ENCODE measurements at regions not wholly inside any gene's neighbourhood (a gene's known extent, or its start where the extent isn't known, plus 50 kb on each side); places are given as distances from the start of the nearest gene placed in this dataset.

DNA sequence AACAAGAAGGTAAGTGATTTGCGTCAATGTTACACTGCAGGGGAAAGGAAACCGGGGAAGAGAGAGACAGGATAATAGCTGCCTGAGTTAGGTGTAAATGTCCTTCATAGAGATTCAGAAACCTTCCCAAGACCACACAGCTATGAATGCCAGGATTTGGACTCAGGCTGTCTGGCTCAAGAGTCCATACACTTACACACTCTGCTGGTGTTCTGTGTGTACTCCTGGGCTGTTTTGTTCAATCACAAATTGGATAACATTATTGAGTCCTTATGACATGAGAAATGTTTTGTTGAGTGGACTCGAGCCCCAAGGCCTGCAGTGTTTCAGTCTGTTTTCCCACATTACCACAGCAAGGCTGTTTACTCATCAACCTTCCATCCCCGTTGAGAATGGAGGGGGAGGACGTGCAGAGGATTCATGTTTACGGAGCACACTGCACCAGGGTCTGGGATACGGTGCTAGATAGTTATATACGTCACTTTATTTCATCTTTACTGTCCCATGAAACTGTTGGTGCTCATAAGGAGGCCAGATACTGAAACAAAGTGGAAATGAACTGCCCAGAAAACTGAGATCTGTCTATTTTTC is 450.8 kb downstream of the HAPSTR1 start:
- no peak for DNase-seq (ENCODE audit: low spot score)
- Histone ChIP-seq H3K27ac (ENCODE audit: low read depth in 1 of 2, low read length in 2 of 2) (peak overlapping the region; percentile 72 to 96), H3K36me3 (ENCODE audit: control insufficient read depth in 4 of 4, insufficient read depth in 3 of 4, low read depth in 1 of 4, low read length in 3 of 4) (no peaks in the 10 kb centered on the region), H3K27me3 (ENCODE audit: control insufficient read depth in 4 of 4, insufficient read depth in 4 of 4, low read length in 3 of 4) (no peaks in the 10 kb centered on the region), H3K9me3 (ENCODE audit: control insufficient read depth in 4 of 4, low read length in 3 of 4) (no peaks in the 10 kb centered on the region), H3K4me1 (ENCODE audit: control insufficient read depth in 4 of 4, insufficient read depth in 4 of 4, low read length in 3 of 4) (peaks cover 3 to 66% (median 45%) of the 10 kb centered on the region in 4 donors), H3K9ac (ENCODE audit: low read depth in 1 of 2, low read length in 2 of 2) (peak overlapping the region in 1 of 2 donors; percentile 73), H3K4me3 (ENCODE audit: low read depth in 1 of 3, low read length in 3 of 3) (peak overlapping the region; percentile 20 to 66 (median 60))
- 42% methylated on average over 8 of the region's 8 CpGs for WGBS
- TF ChIP-seq TAF1 (conservative IDR thresholded peaks at IDR 0.05) (no peak), GABPA (IDR thresholded peaks at IDR 0.05 in 1 of 2, conservative IDR thresholded peaks at IDR 0.05 in 1 of 2) (no peak), NR2F2 (IDR thresholded peaks at IDR 0.05) (no peak), FOXA2 (IDR thresholded peaks at IDR 0.05) (peak; percentile 81), YY1 (IDR thresholded peaks at IDR 0.05) (no peak), EGR1 (IDR thresholded peaks at IDR 0.05; ENCODE audit: low read depth in 2 of 2) (peak in 1 of 2 donors; percentile 34), RAD21 (IDR thresholded peaks at IDR 0.05) (peak in 1 of 2 donors; percentile 33), SP1 (IDR thresholded peaks at IDR 0.05) (no peak), HNF4A (conservative IDR thresholded peaks at IDR 0.05) (peak; percentile 43), FOXA1 (IDR thresholded peaks at IDR 0.05) (peak; percentile 22), RXRA (IDR thresholded peaks at IDR 0.05) (peak in 1 of 2 donors; percentile 38), JUND (IDR thresholded peaks at IDR 0.05) (no peak), HNF4G (IDR thresholded peaks at IDR 0.05) (no peak)
- TF ChIP-seq, protein P1, sequence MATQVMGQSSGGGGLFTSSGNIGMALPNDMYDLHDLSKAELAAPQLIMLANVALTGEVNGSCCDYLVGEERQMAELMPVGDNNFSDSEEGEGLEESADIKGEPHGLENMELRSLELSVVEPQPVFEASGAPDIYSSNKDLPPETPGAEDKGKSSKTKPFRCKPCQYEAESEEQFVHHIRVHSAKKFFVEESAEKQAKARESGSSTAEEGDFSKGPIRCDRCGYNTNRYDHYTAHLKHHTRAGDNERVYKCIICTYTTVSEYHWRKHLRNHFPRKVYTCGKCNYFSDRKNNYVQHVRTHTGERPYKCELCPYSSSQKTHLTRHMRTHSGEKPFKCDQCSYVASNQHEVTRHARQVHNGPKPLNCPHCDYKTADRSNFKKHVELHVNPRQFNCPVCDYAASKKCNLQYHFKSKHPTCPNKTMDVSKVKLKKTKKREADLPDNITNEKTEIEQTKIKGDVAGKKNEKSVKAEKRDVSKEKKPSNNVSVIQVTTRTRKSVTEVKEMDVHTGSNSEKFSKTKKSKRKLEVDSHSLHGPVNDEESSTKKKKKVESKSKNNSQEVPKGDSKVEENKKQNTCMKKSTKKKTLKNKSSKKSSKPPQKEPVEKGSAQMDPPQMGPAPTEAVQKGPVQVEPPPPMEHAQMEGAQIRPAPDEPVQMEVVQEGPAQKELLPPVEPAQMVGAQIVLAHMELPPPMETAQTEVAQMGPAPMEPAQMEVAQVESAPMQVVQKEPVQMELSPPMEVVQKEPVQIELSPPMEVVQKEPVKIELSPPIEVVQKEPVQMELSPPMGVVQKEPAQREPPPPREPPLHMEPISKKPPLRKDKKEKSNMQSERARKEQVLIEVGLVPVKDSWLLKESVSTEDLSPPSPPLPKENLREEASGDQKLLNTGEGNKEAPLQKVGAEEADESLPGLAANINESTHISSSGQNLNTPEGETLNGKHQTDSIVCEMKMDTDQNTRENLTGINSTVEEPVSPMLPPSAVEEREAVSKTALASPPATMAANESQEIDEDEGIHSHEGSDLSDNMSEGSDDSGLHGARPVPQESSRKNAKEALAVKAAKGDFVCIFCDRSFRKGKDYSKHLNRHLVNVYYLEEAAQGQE (IDR thresholded peaks at IDR 0.05) = no peak
- TF ChIP-seq, protein P2, sequence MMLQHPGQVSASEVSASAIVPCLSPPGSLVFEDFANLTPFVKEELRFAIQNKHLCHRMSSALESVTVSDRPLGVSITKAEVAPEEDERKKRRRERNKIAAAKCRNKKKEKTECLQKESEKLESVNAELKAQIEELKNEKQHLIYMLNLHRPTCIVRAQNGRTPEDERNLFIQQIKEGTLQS (IDR thresholded peaks at IDR 0.05) = no peak
- TF ChIP-seq, protein P3, sequence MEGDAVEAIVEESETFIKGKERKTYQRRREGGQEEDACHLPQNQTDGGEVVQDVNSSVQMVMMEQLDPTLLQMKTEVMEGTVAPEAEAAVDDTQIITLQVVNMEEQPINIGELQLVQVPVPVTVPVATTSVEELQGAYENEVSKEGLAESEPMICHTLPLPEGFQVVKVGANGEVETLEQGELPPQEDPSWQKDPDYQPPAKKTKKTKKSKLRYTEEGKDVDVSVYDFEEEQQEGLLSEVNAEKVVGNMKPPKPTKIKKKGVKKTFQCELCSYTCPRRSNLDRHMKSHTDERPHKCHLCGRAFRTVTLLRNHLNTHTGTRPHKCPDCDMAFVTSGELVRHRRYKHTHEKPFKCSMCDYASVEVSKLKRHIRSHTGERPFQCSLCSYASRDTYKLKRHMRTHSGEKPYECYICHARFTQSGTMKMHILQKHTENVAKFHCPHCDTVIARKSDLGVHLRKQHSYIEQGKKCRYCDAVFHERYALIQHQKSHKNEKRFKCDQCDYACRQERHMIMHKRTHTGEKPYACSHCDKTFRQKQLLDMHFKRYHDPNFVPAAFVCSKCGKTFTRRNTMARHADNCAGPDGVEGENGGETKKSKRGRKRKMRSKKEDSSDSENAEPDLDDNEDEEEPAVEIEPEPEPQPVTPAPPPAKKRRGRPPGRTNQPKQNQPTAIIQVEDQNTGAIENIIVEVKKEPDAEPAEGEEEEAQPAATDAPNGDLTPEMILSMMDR (IDR thresholded peaks at IDR 0.05; ENCODE audit: low read depth, low read length, missing input control) = no peak
- TF ChIP-seq, protein P4, sequence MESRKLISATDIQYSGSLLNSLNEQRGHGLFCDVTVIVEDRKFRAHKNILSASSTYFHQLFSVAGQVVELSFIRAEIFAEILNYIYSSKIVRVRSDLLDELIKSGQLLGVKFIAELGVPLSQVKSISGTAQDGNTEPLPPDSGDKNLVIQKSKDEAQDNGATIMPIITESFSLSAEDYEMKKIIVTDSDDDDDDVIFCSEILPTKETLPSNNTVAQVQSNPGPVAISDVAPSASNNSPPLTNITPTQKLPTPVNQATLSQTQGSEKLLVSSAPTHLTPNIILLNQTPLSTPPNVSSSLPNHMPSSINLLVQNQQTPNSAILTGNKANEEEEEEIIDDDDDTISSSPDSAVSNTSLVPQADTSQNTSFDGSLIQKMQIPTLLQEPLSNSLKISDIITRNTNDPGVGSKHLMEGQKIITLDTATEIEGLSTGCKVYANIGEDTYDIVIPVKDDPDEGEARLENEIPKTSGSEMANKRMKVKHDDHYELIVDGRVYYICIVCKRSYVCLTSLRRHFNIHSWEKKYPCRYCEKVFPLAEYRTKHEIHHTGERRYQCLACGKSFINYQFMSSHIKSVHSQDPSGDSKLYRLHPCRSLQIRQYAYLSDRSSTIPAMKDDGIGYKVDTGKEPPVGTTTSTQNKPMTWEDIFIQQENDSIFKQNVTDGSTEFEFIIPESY (IDR thresholded peaks at IDR 0.05) = no peak
- TF ChIP-seq, protein P5, sequence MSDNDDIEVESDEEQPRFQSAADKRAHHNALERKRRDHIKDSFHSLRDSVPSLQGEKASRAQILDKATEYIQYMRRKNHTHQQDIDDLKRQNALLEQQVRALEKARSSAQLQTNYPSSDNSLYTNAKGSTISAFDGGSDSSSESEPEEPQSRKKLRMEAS (IDR thresholded peaks at IDR 0.05) = no peak

Data from liver (tissue), 8 donors.